GM18499 (cell line): ENCODE measurements at regions not wholly inside any gene's neighbourhood (a gene's known extent, or its start where the extent isn't known, plus 50 kb on each side); places are given as distances from the start of the nearest gene placed in this dataset.
"Not testable (repeated sequence)": the region's sequence is repeated elsewhere in the genome, so short reads cannot be mapped to it uniquely, and the experiment has no call there.

Experiments used
- ATAC-seq: cut with Tn5 transposase; IDR thresholded peaks from one replicate; pipeline ENCODE4 v1.9.1; 2021; ENCODE audit warnings: moderate number of reproducible peaks; ENCODE audit not compliant: insufficient read depth, unreplicated experiment

- ATAC-seq: no peak
Observed at GRCh38 chr2:220356076-220356475, 728.6 kb downstream of the SLC4A3 start.

- no peak for ATAC-seq
Observed at GRCh38 chr2:220365023-220365422, 737.6 kb downstream of the SLC4A3 start.

- no peak for ATAC-seq
Observed at GRCh38 chr2:220366765-220367164, 739.3 kb downstream of the SLC4A3 start.

GRCh38 chr2:220370764-220371163, 743.3 kb downstream of the SLC4A3 start:
- no peak for ATAC-seq

- no peak for ATAC-seq
Observed at GRCh38 chr2:220371211-220371610, 743.8 kb downstream of the SLC4A3 start.

- no peak for ATAC-seq
Observed at GRCh38 chr2:220373878-220374277, 746.4 kb downstream of the SLC4A3 start.

GRCh38 chr2:220374282-220374681, 746.9 kb downstream of the SLC4A3 start:
- ATAC-seq: no peak

GRCh38 chr2:220377482-220378155, 750.2 kb downstream of the SLC4A3 start:
- no peak for ATAC-seq

GRCh38 chr2:220387758-220388157, 760.3 kb downstream of the SLC4A3 start:
- not testable (repeated sequence) for ATAC-seq

GRCh38 chr2:220393711-220394110, 766.3 kb downstream of the SLC4A3 start:
- ATAC-seq: no peak

GRCh38 chr2:220394433-220394832, 767.0 kb downstream of the SLC4A3 start:
- ATAC-seq: no peak

GRCh38 chr2:220396287-220396686, 768.9 kb downstream of the SLC4A3 start:
- ATAC-seq: no peak

- no peak for ATAC-seq
Observed at GRCh38 chr2:220410296-220410695, 782.9 kb downstream of the SLC4A3 start.

- ATAC-seq: no peak
Observed at GRCh38 chr2:220417503-220417902, 790.1 kb downstream of the SLC4A3 start.

- ATAC-seq: no peak
Observed at GRCh38 chr2:220419647-220420046, 792.2 kb downstream of the SLC4A3 start.

GRCh38 chr2:220420820-220421219, 793.4 kb downstream of the SLC4A3 start:
- ATAC-seq: no peak

- no peak for ATAC-seq
Observed at GRCh38 chr2:220422676-220423075, 795.2 kb downstream of the SLC4A3 start.

- no peak for ATAC-seq
Observed at GRCh38 chr2:220424561-220424960, 797.1 kb downstream of the SLC4A3 start.

GRCh38 chr2:220432645-220433044, 805.2 kb downstream of the SLC4A3 start:
- no peak for ATAC-seq

GRCh38 chr2:220433131-220433530, 805.7 kb downstream of the SLC4A3 start:
- ATAC-seq: no peak

- no peak for ATAC-seq
Observed at GRCh38 chr2:220434385-220434784, 807.0 kb downstream of the SLC4A3 start.

GRCh38 chr2:220437938-220438337, 810.5 kb downstream of the SLC4A3 start:
- no peak for ATAC-seq

- ATAC-seq: no peak
Observed at GRCh38 chr2:220440731-220441130, 813.3 kb downstream of the SLC4A3 start.
